ENCODE measurements at regions not wholly inside any gene's neighbourhood (a gene's known extent, or its start where the extent isn't known, plus 50 kb on each side); places are given as distances from the start of the nearest gene placed in this dataset.

- no peak for DNase-seq (ENCODE audit: low spot score)
- no peak overlapping the region for H3K4me3 ChIP-seq
- no peak overlapping the region for H2AFZ ChIP-seq
- H3K4me1 ChIP-seq (ENCODE audit: insufficient read depth), result no peaks in the 10 kb centered on the region
- H3K79me2 ChIP-seq, result no peaks in the 10 kb centered on the region
- no peaks in the 10 kb centered on the region for H3K9me3 ChIP-seq (ENCODE audit: low read depth)
- WGBS (ENCODE audit: low lambda C conversion rate, missing lambda C conversion rate), result 65% methylated on average over 2 of the region's 2 CpGs
- no peak overlapping the region for H3K4me2 ChIP-seq
- no peaks in the 10 kb centered on the region for H3K36me3 ChIP-seq (replicated peaks; ENCODE audit: insufficient read depth, low read depth)
- no peak for TF ChIP-seq EZH2phosphoT487 (IDR thresholded peaks at IDR 0.05; ENCODE audit: low read depth, severe bottlenecking, unreplicated experiment)
- no peak for TF ChIP-seq EZH2 (IDR thresholded peaks at IDR 0.05; ENCODE audit: borderline replicate concordance)
- TF ChIP-seq CTCF (IDR thresholded peaks at IDR 0.05; ENCODE audit: poor library complexity), result no peak
- no peaks in the 10 kb centered on the region for H4K20me1 ChIP-seq (ENCODE audit: insufficient read depth, poor library complexity, severe bottlenecking)
- H3K27me3 ChIP-seq, result no peaks in the 10 kb centered on the region
- no peak overlapping the region for H3K27ac ChIP-seq
- no peaks in the 10 kb centered on the region for H3K9me2 ChIP-seq (replicated peaks; ENCODE audit: insufficient read depth)
Observed at GRCh38 chr1:173267453-173267945, 60.4 kb upstream of the TNFSF4 start.

- WGBS (ENCODE audit: low lambda C conversion rate, missing lambda C conversion rate), result 93% methylated on average over 1 of the region's 1 CpG
- no peaks in the 10 kb centered on the region for H4K20me1 ChIP-seq (ENCODE audit: insufficient read depth, poor library complexity, severe bottlenecking)
- no peaks in the 10 kb centered on the region for H3K9me2 ChIP-seq (replicated peaks; ENCODE audit: insufficient read depth)
- H2AFZ ChIP-seq, result no peak overlapping the region
- no peak overlapping the region for H3K4me3 ChIP-seq
- TF ChIP-seq EZH2phosphoT487 (IDR thresholded peaks at IDR 0.05; ENCODE audit: low read depth, severe bottlenecking, unreplicated experiment) (no peak), CTCF (IDR thresholded peaks at IDR 0.05; ENCODE audit: poor library complexity) (no peak), EZH2 (IDR thresholded peaks at IDR 0.05; ENCODE audit: borderline replicate concordance) (no peak)
- no peak for DNase-seq (ENCODE audit: low spot score)
- H3K4me1 ChIP-seq (ENCODE audit: insufficient read depth), result no peaks in the 10 kb centered on the region
- no peaks in the 10 kb centered on the region for H3K9me3 ChIP-seq (ENCODE audit: low read depth)
- H3K4me2 ChIP-seq, result no peak overlapping the region
- no peaks in the 10 kb centered on the region for H3K36me3 ChIP-seq (replicated peaks; ENCODE audit: insufficient read depth, low read depth)
- no peaks in the 10 kb centered on the region for H3K27me3 ChIP-seq
- H3K79me2 ChIP-seq, result no peaks in the 10 kb centered on the region
- H3K27ac ChIP-seq, result no peak overlapping the region
Observed at GRCh38 chr1:173268261-173268660, 61.1 kb upstream of the TNFSF4 start.

- Histone ChIP-seq H3K27me3 (no peaks in the 10 kb centered on the region), H3K36me3 (replicated peaks; ENCODE audit: insufficient read depth, low read depth) (no peaks in the 10 kb centered on the region), H3K79me2 (no peaks in the 10 kb centered on the region), H3K4me2 (no peak overlapping the region), H4K20me1 (ENCODE audit: insufficient read depth, poor library complexity, severe bottlenecking) (no peaks in the 10 kb centered on the region), H2AFZ (no peak overlapping the region), H3K4me3 (no peak overlapping the region), H3K9me2 (replicated peaks; ENCODE audit: insufficient read depth) (no peaks in the 10 kb centered on the region), H3K27ac (no peak overlapping the region), H3K9me3 (ENCODE audit: low read depth) (no peaks in the 10 kb centered on the region), H3K4me1 (ENCODE audit: insufficient read depth) (no peaks in the 10 kb centered on the region)
- TF ChIP-seq CTCF (IDR thresholded peaks at IDR 0.05; ENCODE audit: poor library complexity), result no peak
- no peak for TF ChIP-seq EZH2 (IDR thresholded peaks at IDR 0.05; ENCODE audit: borderline replicate concordance)
- no peak for TF ChIP-seq EZH2phosphoT487 (IDR thresholded peaks at IDR 0.05; ENCODE audit: low read depth, severe bottlenecking, unreplicated experiment)
- WGBS (ENCODE audit: low lambda C conversion rate, missing lambda C conversion rate), result 88% methylated on average over 3 of the region's 3 CpGs
- no peak for DNase-seq (ENCODE audit: low spot score)
Observed at GRCh38 chr1:173268786-173269277, 61.7 kb upstream of the TNFSF4 start.
